IMR-90 (cell line): ENCODE measurements at regions not wholly inside any gene's neighbourhood (a gene's known extent, or its start where the extent isn't known, plus 50 kb on each side); places are given as distances from the start of the nearest gene placed in this dataset.

Experiments used
- ATAC-seq: fragments of 200-7000 bp; cut with Tn5 transposase; 2 replicates; pipeline ENCODE4 v1.9.1; 2020; ENCODE audit warnings: low read depth, mild to moderate bottlenecking, moderate library complexity
- BruUV-seq: library from RNA; stranded (reverse); fragments of 400-500 nt; replicated peaks from 2 replicates; lab custom pipeline; 2021; lab: Mats Ljungman, UMichigan
- CTCF ChIA-PET: fragments of 300-600 bp; formaldehyde crosslinking; extraction: SDS; loops from one replicate; lab custom pipeline; 2021; ENCODE audit warnings: antibody characterized with exemption; lab: Yijun Ruan, JAX
- POLR2A ChIA-PET: fragments of 300-600 bp; sonication (Branson Sonifier 250); formaldehyde crosslinking; loops from one replicate; lab custom pipeline; 2022; ENCODE audit warnings: antibody characterized with exemption; ENCODE audit not compliant: unreplicated experiment; lab: Charles Lee
- DNase-seq: peaks from one replicate; pipeline ENCODE4 v3.0.0; 2013
- H2AFZ ChIP-seq: replicated peaks from 2 replicates; pipeline ENCODE3; 2013; ENCODE audit warnings: low read length, mild to moderate bottlenecking; ENCODE audit not compliant: poor library complexity
- H2AK5ac ChIP-seq: 2 replicates; pipeline ENCODE4 v1.6.1; 2013; ENCODE audit warnings: low read depth, low read length, inconsistent platforms
- H2AK9ac ChIP-seq: replicated peaks from 2 replicates; pipeline ENCODE3; 2013; ENCODE audit warnings: mild to moderate bottlenecking, low read depth, low read length, moderate library complexity; ENCODE audit not compliant: poor library complexity
- H2BK120ac ChIP-seq: 2 replicates; pipeline ENCODE4 v1.6.1; 2013; ENCODE audit warnings: low read depth, low read length, inconsistent platforms
- H2BK15ac ChIP-seq: 3 replicates; pipeline ENCODE4 v1.6.1; 2013; ENCODE audit warnings: low read depth, low read length, inconsistent platforms
- H2BK20ac ChIP-seq: 2 replicates; pipeline ENCODE4 v1.6.1; 2013; ENCODE audit warnings: low read depth, mild to moderate bottlenecking, inconsistent platforms, low read length, moderate library complexity
- H2BK5ac ChIP-seq: 2 replicates; pipeline ENCODE4 v1.6.1; 2013; ENCODE audit warnings: mild to moderate bottlenecking, low read depth, low read length, inconsistent platforms; ENCODE audit not compliant: poor library complexity, severe bottlenecking
- H3K14ac ChIP-seq: replicated peaks from 2 replicates; pipeline ENCODE4 v1.6.1; 2013; ENCODE audit warnings: low read depth, low read length, inconsistent platforms
- H3K18ac ChIP-seq: 2 replicates; pipeline ENCODE4 v1.6.1; 2013; ENCODE audit warnings: low read depth, low read length, control low read depth
- H3K23ac ChIP-seq: 2 replicates; pipeline ENCODE4 v1.6.1; 2013; ENCODE audit warnings: low read depth, low read length, inconsistent platforms
- H3K27ac ChIP-seq: 2 replicates; pipeline ENCODE4 v1.5.1; 2013; ENCODE audit warnings: mild to moderate bottlenecking, control low read depth, low read length; ENCODE audit not compliant: insufficient read depth
- H3K27me3 ChIP-seq: 2 replicates; pipeline ENCODE4 v1.6.1; 2013; ENCODE audit warnings: low read length; ENCODE audit not compliant: control insufficient read depth, insufficient read depth
- H3K36me3 ChIP-seq: 2 replicates; pipeline ENCODE4 v1.6.1; 2013; ENCODE audit warnings: low read length, mixed read lengths; ENCODE audit not compliant: control insufficient read depth, insufficient read depth
- H3K4ac ChIP-seq: 2 replicates; pipeline ENCODE4 v1.6.1; 2013; ENCODE audit warnings: low read depth, low read length, inconsistent platforms
- H3K4me1 ChIP-seq: 2 replicates; pipeline ENCODE4 v1.6.1; 2013; ENCODE audit warnings: low read length, mixed read lengths; ENCODE audit not compliant: control insufficient read depth, insufficient read depth
- H3K4me2 ChIP-seq: 2 replicates; pipeline ENCODE4 v1.6.1; 2013; ENCODE audit warnings: low read depth, mild to moderate bottlenecking, control low read depth, low read length, moderate library complexity
- H3K4me3 ChIP-seq: 2 replicates; pipeline ENCODE4 v1.5.1; 2013; ENCODE audit warnings: low read depth, mild to moderate bottlenecking, control low read depth, low read length, moderate library complexity; ENCODE audit not compliant: insufficient read depth
- H3K56ac ChIP-seq: 2 replicates; pipeline ENCODE4 v1.6.1; 2013; ENCODE audit warnings: low read length, inconsistent platforms; ENCODE audit not compliant: insufficient read depth; ENCODE audit errors: extremely low read depth
- H3K79me1 ChIP-seq, 2 experiments: 2 replicates each; pipeline ENCODE4 v1.6.1; 2013; ENCODE audit warnings: low read length in 2 of 2, inconsistent platforms in 1 of 2, low read depth in 1 of 2
- H3K9ac ChIP-seq: 2 replicates; pipeline ENCODE4 v1.6.1; 2013; ENCODE audit warnings: low read depth, low read length, control low read depth
- H3K9me1 ChIP-seq: 2 replicates; pipeline ENCODE4 v1.6.1; 2013; ENCODE audit warnings: low read length, inconsistent platforms; ENCODE audit not compliant: insufficient read depth
- H3K9me3 ChIP-seq: 2 replicates; pipeline ENCODE4 v1.6.1; 2013; ENCODE audit warnings: low read length; ENCODE audit not compliant: control insufficient read depth, insufficient read depth
- H4K20me1 ChIP-seq: 2 replicates; pipeline ENCODE4 v1.6.1; 2013; ENCODE audit warnings: low read length, inconsistent platforms; ENCODE audit not compliant: insufficient read depth
- H4K5ac ChIP-seq: 2 replicates; pipeline ENCODE4 v1.6.1; 2013; ENCODE audit warnings: mild to moderate bottlenecking, low read depth, low read length, control low read depth
- H4K8ac ChIP-seq, 2 experiments: 2 replicates each; pipeline ENCODE4 v1.6.1; 2013; ENCODE audit warnings: low read depth in 2 of 2, low read length in 2 of 2, control low read depth in 1 of 2, inconsistent platforms in 1 of 2
- H4K91ac ChIP-seq: 2 replicates; pipeline ENCODE4 v1.6.1; 2013; ENCODE audit warnings: low read depth, low read length, inconsistent platforms; ENCODE audit not compliant: insufficient read depth
- BHLHE40 ChIP-seq: fragments of 150-350 bp; IDR thresholded peaks from 2 replicates; pipeline ENCODE4 v1.6.1; 2016; ENCODE audit warnings: mild to moderate bottlenecking, low read depth, low read length
- FOS ChIP-seq: fragments of 150-350 bp; IDR thresholded peaks from 2 replicates; pipeline ENCODE4 v1.6.1; 2016; ENCODE audit warnings: low read depth, low read length
- MAFK ChIP-seq: IDR thresholded peaks from 2 replicates; pipeline ENCODE4 v1.6.1; 2012; ENCODE audit warnings: low read depth, low read length, improper control_type of control experiment
- MXI1 ChIP-seq: IDR thresholded peaks from 2 replicates; pipeline ENCODE4 v1.6.1; 2012; ENCODE audit warnings: low read depth, mild to moderate bottlenecking, low read length, moderate library complexity, borderline replicate concordance
- RFX5 ChIP-seq: IDR thresholded peaks from 2 replicates; pipeline ENCODE4 v1.8.0; 2012; ENCODE audit warnings: low read depth, mild to moderate bottlenecking, low read length, moderate library complexity
- SMC3 ChIP-seq: fragments of 150-350 bp; IDR thresholded peaks from 2 replicates; pipeline ENCODE4 v1.6.1; 2016; ENCODE audit warnings: low read depth, mild to moderate bottlenecking, antibody characterized with exemption, low read length, moderate library complexity
- dilution Hi-C: fragments of 300-500 bp; cut with HindIII; formaldehyde crosslinking; loops from one replicate; pipeline ENCODE4 v1.14.3; 2018; ENCODE audit warnings: low sequenced_read_pairs; ENCODE audit not compliant: unreplicated experiment
- in situ Hi-C: fragments of 300-500 bp; cut with MboI; formaldehyde crosslinking; loops from 3 replicates; pipeline ENCODE4 v1.14.3; 2019; ENCODE audit warnings: low sequenced_read_pairs, inconsistent platforms, mixed read lengths
- intact Hi-C: fragments of 100-400 bp; cut with micrococcal nuclease; formaldehyde crosslinking; loops from 2 replicates; pipeline ENCODE4 v1.10.0; 2022

- Histone ChIP-seq H3K4me3 (no peak overlapping the region), H3K23ac (no peak overlapping the region), H4K8ac (no peak overlapping the region), H3K9me1 (no peaks in the 10 kb centered on the region), H3K4ac (no peak overlapping the region), H3K4me2 (no peak overlapping the region), H3K79me1 (no peaks in the 10 kb centered on the region), H3K18ac (no peak overlapping the region), H3K9me3 (no peaks in the 10 kb centered on the region), H3K9ac (no peak overlapping the region), H4K91ac (no peak overlapping the region), H3K27me3 (no peaks in the 10 kb centered on the region), H3K56ac (no peak overlapping the region), H3K27ac (no peak overlapping the region), H2BK15ac (no peak overlapping the region), H4K20me1 (no peaks in the 10 kb centered on the region), H3K36me3 (no peaks in the 10 kb centered on the region), H2AK5ac (no peak overlapping the region), H2BK20ac (no peak overlapping the region), H3K4me1 (no peaks in the 10 kb centered on the region), H4K5ac (no peak overlapping the region), H2BK5ac (no peak overlapping the region), H2AK9ac (no peak overlapping the region), H3K14ac (no peak overlapping the region), H2BK120ac (no peak overlapping the region), H2AFZ (no peak overlapping the region)
- in situ Hi-C loops = no loop called here
- BruUV-seq = no TSS peak
- DNase-seq (no peak), ATAC-seq (no peak)
- CTCF ChIA-PET = interaction anchor here (0.6 kb wide), 1 partner anchor 12 kb away, joined by 4 read pairs; no protein-coding TSS in a partner anchor
- TF ChIP-seq FOS = no peak
- TF ChIP-seq MAFK = no peak
- TF ChIP-seq MXI1 = no peak
- no peak for TF ChIP-seq SMC3
- TF ChIP-seq RFX5 = no peak
- no peak for TF ChIP-seq BHLHE40
- POLR2A ChIA-PET = no interaction called here
- dilution Hi-C loops = no loop called here
- intact Hi-C loops = no loop called here
Observed at GRCh38 chr3:174758943-174759342, 100.2 kb upstream of the NAALADL2 start.
